Psoas muscle (tissue), 7 donors: ENCODE measurements at regions not wholly inside any gene's neighbourhood (a gene's known extent, or its start where the extent isn't known, plus 50 kb on each side); places are given as distances from the start of the nearest gene placed in this dataset.

Experiments
- ATAC-seq, 4 donors: fragments of 200-7000 bp; cut with Tn5 transposase; one replicate each; pipeline ENCODE4 v1.9.1; 2020; ENCODE audit warnings: moderate library complexity in 3 of 4, mild to moderate bottlenecking in 2 of 4
- DNase-seq, 2 donors: peaks; one replicate each; pipeline ENCODE4 v3.0.0-alpha.2; 2020
- H3K27ac ChIP-seq: fragments of 200-600 bp; one replicate; pipeline ENCODE4 v1.8.0; 2022
- H3K27me3 ChIP-seq, 3 donors: fragments of 200-600 bp in 1 of 3; one replicate each; pipeline versions ENCODE4 v1.6.1 to v1.8.0; 2013 to 2022; ENCODE audit warnings: low read length in 2 of 3, mild to moderate bottlenecking in 2 of 3, moderate library complexity in 1 of 3; ENCODE audit not compliant: insufficient read depth in 3 of 3
- H3K36me3 ChIP-seq, 2 donors: fragments of 200-600 bp in 1 of 2; one replicate each; pipeline versions ENCODE4 v1.6.1 to v1.8.0; 2013 to 2022; ENCODE audit warnings: low read depth in 1 of 2, mild to moderate bottlenecking in 1 of 2, moderate library complexity in 1 of 2; ENCODE audit not compliant: insufficient read depth in 1 of 2
- H3K4me1 ChIP-seq: fragments of 200-600 bp; one replicate; pipeline ENCODE4 v1.8.0; 2022
- H3K4me3 ChIP-seq: fragments of 200-600 bp; one replicate; pipeline ENCODE4 v1.8.0; 2022; ENCODE audit warnings: mild to moderate bottlenecking
- H3K9me3 ChIP-seq: fragments of 200-600 bp; one replicate; pipeline ENCODE4 v1.8.0; 2022
- WGBS, 3 donors: extraction: QIAGEN DNeasy Blood & Tissue Kit; methylation state at CpG; one replicate each; pipeline versions ENCODE4 v1.1.6 to v1.1.7; 2013; 5-methylcytosine and 5-hydroxymethylcytosine counted together
- intact Hi-C, 2 donors: fragments of 100-400 bp; cut with DNase I; formaldehyde crosslinking; loops; one replicate each; pipeline versions ENCODE4 v1.11.0 to v1.14.2; 2022
- TF ChIP-seq, protein P1 (sequence below): fragments of 200-600 bp; IDR thresholded peaks from one replicate; pipeline ENCODE4 v1.8.0; 2022; ENCODE audit warnings: antibody characterized with exemption
- donor health status: healthy with polysubstance abuse.
- donor health status: DM: no; HTN: no; CAD: no; lungs with moderate emphysema.
- donor health status: Bipolar disorder and iron deficiency.
- donor health status: healthy.
- donor health status: DM: yes; HTN: yes; CAD: no.
- donor health status: DM: no; HTN: no; CAD: no.
- donor health status: DM: yes; HTN: yes; CAD: no.

DNA sequence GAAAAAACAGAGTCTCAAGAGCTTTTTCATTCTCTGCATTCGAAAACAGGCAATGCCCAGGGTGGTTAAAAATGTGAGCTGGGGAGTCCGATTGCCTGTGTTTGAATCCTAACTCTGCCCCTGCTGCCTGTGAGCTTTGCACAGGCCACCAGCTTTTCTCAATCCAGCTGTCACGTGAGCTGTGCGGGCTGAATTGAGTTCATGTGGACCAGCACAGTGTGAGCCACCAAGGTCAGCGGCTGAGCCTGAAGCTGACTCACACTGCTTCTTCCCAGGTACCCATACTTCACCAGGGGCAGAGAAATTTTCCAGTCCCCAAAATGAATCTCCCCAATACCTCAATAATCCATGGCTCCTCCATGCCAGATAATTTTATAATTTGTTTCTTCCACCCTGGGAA lies 64.4 kb upstream of the SLCO3A1 start:
- TF ChIP-seq, protein P1, sequence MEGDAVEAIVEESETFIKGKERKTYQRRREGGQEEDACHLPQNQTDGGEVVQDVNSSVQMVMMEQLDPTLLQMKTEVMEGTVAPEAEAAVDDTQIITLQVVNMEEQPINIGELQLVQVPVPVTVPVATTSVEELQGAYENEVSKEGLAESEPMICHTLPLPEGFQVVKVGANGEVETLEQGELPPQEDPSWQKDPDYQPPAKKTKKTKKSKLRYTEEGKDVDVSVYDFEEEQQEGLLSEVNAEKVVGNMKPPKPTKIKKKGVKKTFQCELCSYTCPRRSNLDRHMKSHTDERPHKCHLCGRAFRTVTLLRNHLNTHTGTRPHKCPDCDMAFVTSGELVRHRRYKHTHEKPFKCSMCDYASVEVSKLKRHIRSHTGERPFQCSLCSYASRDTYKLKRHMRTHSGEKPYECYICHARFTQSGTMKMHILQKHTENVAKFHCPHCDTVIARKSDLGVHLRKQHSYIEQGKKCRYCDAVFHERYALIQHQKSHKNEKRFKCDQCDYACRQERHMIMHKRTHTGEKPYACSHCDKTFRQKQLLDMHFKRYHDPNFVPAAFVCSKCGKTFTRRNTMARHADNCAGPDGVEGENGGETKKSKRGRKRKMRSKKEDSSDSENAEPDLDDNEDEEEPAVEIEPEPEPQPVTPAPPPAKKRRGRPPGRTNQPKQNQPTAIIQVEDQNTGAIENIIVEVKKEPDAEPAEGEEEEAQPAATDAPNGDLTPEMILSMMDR = no peak
- intact Hi-C loops = no loop called here
- no peak overlapping the region for H3K4me3 ChIP-seq
- H3K36me3 ChIP-seq = no peaks in the 10 kb centered on the region
- no peak for ATAC-seq
- H3K27me3 ChIP-seq = no peaks in the 10 kb centered on the region
- WGBS, 3 donors = 79 to 85% (median 82%) methylated on average over 5 of the region's 5 CpGs
- no peaks in the 10 kb centered on the region for H3K9me3 ChIP-seq
- no peaks in the 10 kb centered on the region for H3K4me1 ChIP-seq
- DNase-seq = no peak
- H3K27ac ChIP-seq = no peak overlapping the region

GRCh38 chr15:91790836-91791235 lies 62.7 kb upstream of the SLCO3A1 start:
- intact Hi-C loops = no loop called here
- ATAC-seq = no peak
- TF ChIP-seq, protein P1 = no peak
- no peak overlapping the region for H3K4me3 ChIP-seq
- DNase-seq = no peak
- no peaks in the 10 kb centered on the region for H3K4me1 ChIP-seq
- 42 to 50% (median 49%) methylated on average over 3 of the region's 3 CpGs for WGBS, 3 donors
- no peaks in the 10 kb centered on the region for H3K36me3 ChIP-seq
- no peaks in the 10 kb centered on the region for H3K27me3 ChIP-seq
- H3K9me3 ChIP-seq = no peaks in the 10 kb centered on the region
- H3K27ac ChIP-seq = no peak overlapping the region

GRCh38 chr15:91793771-91794170 lies 59.7 kb upstream of the SLCO3A1 start:
- Histone ChIP-seq H3K4me3 (no peak overlapping the region), H3K27ac (no peak overlapping the region), H3K4me1 (no peaks in the 10 kb centered on the region), H3K36me3 (no peaks in the 10 kb centered on the region), H3K27me3 (no peaks in the 10 kb centered on the region), H3K9me3 (no peaks in the 10 kb centered on the region)
- DNase-seq (no peak), ATAC-seq (no peak)
- WGBS, 3 donors = 94 to 97% (median 97%) methylated on average over 6 of the region's 6 CpGs
- intact Hi-C loops = no loop called here
- TF ChIP-seq, protein P1 = no peak

DNA sequence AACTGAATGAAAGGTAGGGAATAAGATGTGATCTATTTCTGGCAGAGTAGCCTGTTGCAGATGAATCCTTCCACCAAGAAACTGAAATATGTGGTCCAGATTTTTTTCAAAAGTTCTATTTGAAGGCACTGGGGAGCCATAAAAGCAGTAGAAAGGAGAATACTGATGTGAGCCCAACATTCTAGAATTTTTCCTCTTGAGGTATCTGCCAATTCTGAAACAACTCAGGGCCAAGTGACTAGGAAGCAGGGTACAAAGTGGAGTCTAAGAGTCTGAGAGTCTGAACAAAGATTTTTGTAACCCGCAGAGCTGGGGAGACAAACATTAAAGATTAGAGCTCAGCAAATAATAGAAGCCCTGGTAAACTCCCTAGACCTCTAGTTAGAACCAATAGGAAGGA lies 58.3 kb upstream of the SLCO3A1 start:
- TF ChIP-seq, protein P1 = no peak
- 62 to 93% (median 78%) methylated on average over 1 of the region's 1 CpG for WGBS, 3 donors
- DNase-seq (no peak), ATAC-seq (no peak)
- H3K27ac ChIP-seq = no peak overlapping the region
- H3K27me3 ChIP-seq = no peaks in the 10 kb centered on the region
- intact Hi-C loops = no loop called here
- no peaks in the 10 kb centered on the region for H3K9me3 ChIP-seq
- no peaks in the 10 kb centered on the region for H3K36me3 ChIP-seq
- H3K4me3 ChIP-seq = no peak overlapping the region
- no peaks in the 10 kb centered on the region for H3K4me1 ChIP-seq

GRCh38 chr15:91801836-91802534 lies 51.5 kb upstream of the SLCO3A1 start:
- peak in 1 of 4 donors; percentile 90 for ATAC-seq
- H3K27ac ChIP-seq = no peak overlapping the region
- no peaks in the 10 kb centered on the region for H3K4me1 ChIP-seq
- TF ChIP-seq, protein P1 = no peak
- no peak for DNase-seq
- 28 to 42% (median 33%) methylated on average over 9 of the region's 9 CpGs for WGBS, 3 donors
- intact Hi-C loops = no loop called here
- H3K36me3 ChIP-seq = no peaks in the 10 kb centered on the region
- no peak overlapping the region for H3K4me3 ChIP-seq
- no peaks in the 10 kb centered on the region for H3K9me3 ChIP-seq
- peaks cover 0 to 3% (median 0%) of the 10 kb centered on the region in 3 donors for H3K27me3 ChIP-seq
